Prostate gland (tissue), 2 donors: ENCODE measurements at regions not wholly inside any gene's neighbourhood (a gene's known extent, or its start where the extent isn't known, plus 50 kb on each side); places are given as distances from the start of the nearest gene placed in this dataset.

ENCODE experiments used
- DNase-seq: peaks from one replicate; pipeline ENCODE4 v3.0.0-alpha.2; 2019; ENCODE audit warnings: low spot score
- H3K27ac ChIP-seq, 2 donors: fragments of 200-600 bp; sonication (generic); 2 replicates each; pipeline ENCODE4 v1.5.1; 2017 to 2019
- H3K27me3 ChIP-seq: fragments of 200-600 bp; sonication (generic); replicated peaks from 2 replicates; pipeline ENCODE4 v1.5.1; 2019; ENCODE audit not compliant: insufficient read depth
- H3K36me3 ChIP-seq, 2 donors: fragments of 200-600 bp; sonication (generic); 1 replicate in 1 of 2; 2 replicates in 1 of 2; pipeline versions ENCODE4 v1.5.1 to v1.8.1; 2017 to 2019
- H3K4me1 ChIP-seq: fragments of 200-600 bp; sonication (generic); replicated peaks from 2 replicates; pipeline ENCODE4 v1.5.1; 2019
- H3K4me3 ChIP-seq, 2 donors: fragments of 200-600 bp; sonication (generic); 2 replicates each; pipeline ENCODE4 v1.5.1; 2017 to 2019
- H3K9me3 ChIP-seq: fragments of 200-600 bp; sonication (generic); 2 replicates; pipeline ENCODE4 v1.5.1; 2017
- CTCF ChIP-seq, 4 experiments: fragments of 200-600 bp in 2 of 4; fragments of 450-650 bp in 2 of 4; sonication (generic) in 2 of 4; IDR thresholded peaks; 1 replicate in 3 of 4; 2 replicates in 1 of 4; pipeline ENCODE4 v1.5.1; 2016 to 2019; ENCODE audit warnings: antibody characterized with exemption in 4 of 4, mild to moderate bottlenecking in 2 of 4, moderate library complexity in 2 of 4
- POLR2A ChIP-seq: fragments of 450-650 bp; IDR thresholded peaks from one replicate; pipeline ENCODE4 v1.6.1; 2016; ENCODE audit warnings: antibody characterized with exemption, mild to moderate bottlenecking
- POLR2AphosphoS5 ChIP-seq: sonication (generic); formaldehyde crosslinking; IDR thresholded peaks from one replicate; pipeline ENCODE4 v1.6.1; 2017; ENCODE audit warnings: antibody characterized with exemption
- WGBS: methylation state at CpG from one replicate; pipeline ENCODE4 v1.1.5; 2018; 5-methylcytosine and 5-hydroxymethylcytosine counted together
- intact Hi-C: fragments of 100-400 bp; cut with DNase I; formaldehyde crosslinking; loops from one replicate; pipeline ENCODE4 v1.14.2; 2022

- H3K9me3 ChIP-seq, result no peaks in the 10 kb centered on the region
- H3K36me3 ChIP-seq, result no peaks in the 10 kb centered on the region
- intact Hi-C loops, result no loop called here
- TF ChIP-seq POLR2AphosphoS5, result no peak
- no peak for TF ChIP-seq POLR2A
- TF ChIP-seq CTCF (IDR thresholded peaks at IDR 0.05), result no peak
- no peaks in the 10 kb centered on the region for H3K4me1 ChIP-seq
- no peak overlapping the region for H3K27ac ChIP-seq
- no peak overlapping the region for H3K4me3 ChIP-seq
- H3K27me3 ChIP-seq, result no peaks in the 10 kb centered on the region
- no peak for DNase-seq
These were observed 408.9 kb upstream of the SEMA3D start for GRCh38 chr7:85595750-85596178.

- no peaks in the 10 kb centered on the region for H3K9me3 ChIP-seq
- H3K4me1 ChIP-seq, result no peaks in the 10 kb centered on the region
- no peak overlapping the region for H3K4me3 ChIP-seq
- H3K36me3 ChIP-seq, result no peaks in the 10 kb centered on the region
- DNase-seq, result no peak
- no peaks in the 10 kb centered on the region for H3K27me3 ChIP-seq
- no peak overlapping the region for H3K27ac ChIP-seq
- TF ChIP-seq POLR2A, result no peak
- TF ChIP-seq CTCF (IDR thresholded peaks at IDR 0.05), result no peak
- TF ChIP-seq POLR2AphosphoS5, result no peak
- intact Hi-C loops, result no loop called here
- WGBS, result 52% methylated on average over 3 of the region's 3 CpGs
These were observed 406.5 kb upstream of the SEMA3D start for GRCh38 chr7:85593355-85593754.

GRCh38 chr7:85587785-85588184 is 400.9 kb upstream of the SEMA3D start:
- TF ChIP-seq POLR2A (no peak), CTCF (IDR thresholded peaks at IDR 0.05) (no peak), POLR2AphosphoS5 (no peak)

GRCh38 chr7:85586091-85586490 is 399.2 kb upstream of the SEMA3D start:
- no peaks in the 10 kb centered on the region for H3K9me3 ChIP-seq
- no peak for DNase-seq
- H3K27ac ChIP-seq, result no peak overlapping the region
- H3K4me1 ChIP-seq, result no peaks in the 10 kb centered on the region
- no peaks in the 10 kb centered on the region for H3K27me3 ChIP-seq
- intact Hi-C loops, result no loop called here
- H3K4me3 ChIP-seq, result no peak overlapping the region
- H3K36me3 ChIP-seq, result no peaks in the 10 kb centered on the region
- TF ChIP-seq POLR2AphosphoS5 (no peak), CTCF (IDR thresholded peaks at IDR 0.05) (no peak), POLR2A (no peak)
- WGBS, result 54% methylated on average over 3 of the region's 3 CpGs

More at GRCh38 chr7:85587785-85588184, 400.9 kb upstream of the SEMA3D start:
- H3K9me3 ChIP-seq, result no peaks in the 10 kb centered on the region
- H3K27ac ChIP-seq, result no peak overlapping the region
- no peak for DNase-seq
- intact Hi-C loops, result no loop called here
- H3K4me1 ChIP-seq, result no peaks in the 10 kb centered on the region
- H3K27me3 ChIP-seq, result no peaks in the 10 kb centered on the region
- no peak overlapping the region for H3K4me3 ChIP-seq
- H3K36me3 ChIP-seq, result no peaks in the 10 kb centered on the region

- Histone ChIP-seq H3K27ac (no peak overlapping the region), H3K36me3 (no peaks in the 10 kb centered on the region), H3K4me3 (no peak overlapping the region), H3K9me3 (no peaks in the 10 kb centered on the region), H3K4me1 (no peaks in the 10 kb centered on the region), H3K27me3 (no peaks in the 10 kb centered on the region)
- TF ChIP-seq POLR2A, result no peak
- no peak for TF ChIP-seq POLR2AphosphoS5
- TF ChIP-seq CTCF (IDR thresholded peaks at IDR 0.05), result no peak
- WGBS, result 87% methylated on average over 6 of the region's 6 CpGs
- no peak for DNase-seq
- intact Hi-C loops, result no loop called here
These were observed 396.5 kb upstream of the SEMA3D start for GRCh38 chr7:85583131-85583953.
